WTC11 (cell line): ENCODE measurements at regions not wholly inside any gene's neighbourhood (a gene's known extent, or its start where the extent isn't known, plus 50 kb on each side); places are given as distances from the start of the nearest gene placed in this dataset.

Source experiments
- CBFB ChIP-seq: sonication (generic); formaldehyde crosslinking; IDR thresholded peaks from 2 replicates; pipeline ENCODE4 v1.8.1; 2022; ENCODE audit warnings: mild to moderate bottlenecking, low read depth, missing genetic modification reagents
- CTCF ChIP-seq: fragments of 200-600 bp; IDR thresholded peaks from 2 replicates; pipeline ENCODE4 v1.8.0; 2022; ENCODE audit warnings: antibody characterized with exemption
- MYBL2 ChIP-seq: sonication (generic); formaldehyde crosslinking; IDR thresholded peaks from 2 replicates; pipeline ENCODE4 v1.8.1; 2023; ENCODE audit warnings: mild to moderate bottlenecking, moderate library complexity, missing genetic modification reagents
- NR1H2 ChIP-seq: sonication (generic); formaldehyde crosslinking; IDR thresholded peaks from 2 replicates; pipeline ENCODE4 v1.9.0; 2021; ENCODE audit warnings: mild to moderate bottlenecking, moderate library complexity, missing genetic modification reagents
- TCF7 ChIP-seq: sonication (generic); formaldehyde crosslinking; IDR thresholded peaks from 2 replicates; pipeline ENCODE4 v1.8.0; 2022; ENCODE audit warnings: mild to moderate bottlenecking, low read depth, missing genetic modification reagents, moderate library complexity
- ZNF121 ChIP-seq: sonication (generic); formaldehyde crosslinking; IDR thresholded peaks from 2 replicates; pipeline ENCODE4 v1.8.0; 2023; ENCODE audit warnings: missing genetic modification reagents
- ZNF396 ChIP-seq: fragments of 250-450 bp; sonication (Bioruptor Pico); IDR thresholded peaks from 2 replicates; pipeline ENCODE4 v1.8.0; 2021; ENCODE audit warnings: mild to moderate bottlenecking, moderate library complexity, borderline replicate concordance
- ZNF423 ChIP-seq: fragments of 250-450 bp; sonication (Bioruptor Pico); IDR thresholded peaks from 2 replicates; pipeline ENCODE4 v2.1.2; 2022; ENCODE audit warnings: mild to moderate bottlenecking, moderate library complexity
- TF ChIP-seq, protein P1 (sequence below): sonication (generic); formaldehyde crosslinking; IDR thresholded peaks from 2 replicates; pipeline ENCODE4 v1.8.0; 2022; ENCODE audit warnings: mild to moderate bottlenecking, missing genetic modification reagents

DNA sequence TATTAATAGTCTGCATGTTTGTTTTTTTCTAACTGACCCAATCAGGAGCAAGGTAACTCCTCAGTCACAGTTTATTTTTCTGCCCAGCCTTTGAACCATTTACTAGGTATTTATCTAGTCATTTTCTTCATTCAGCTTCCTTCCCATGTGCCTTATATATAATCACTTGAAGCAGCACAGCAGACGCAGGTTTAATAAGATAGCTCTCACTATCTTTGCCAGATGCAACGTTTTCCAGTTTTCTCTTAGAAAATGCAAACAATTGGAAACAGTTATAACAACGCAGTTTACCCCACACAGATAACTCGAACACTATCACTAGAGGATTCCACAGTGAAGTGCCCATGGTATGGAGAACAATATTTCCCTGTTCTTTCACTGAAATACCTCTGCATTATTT lies 56.4 kb upstream of the NFKB1 start:
- TF ChIP-seq ZNF396 (CRISPR knock-in tag): no peak
- no peak for TF ChIP-seq NR1H2 (CRISPR knock-in tag)
- no peak for TF ChIP-seq CTCF
- TF ChIP-seq CBFB (CRISPR knock-in tag): no peak
- no peak for TF ChIP-seq MYBL2
- no peak for TF ChIP-seq ZNF423 (CRISPR knock-in tag)
- no peak for TF ChIP-seq ZNF121 (CRISPR knock-in tag)
- TF ChIP-seq, protein P1, sequence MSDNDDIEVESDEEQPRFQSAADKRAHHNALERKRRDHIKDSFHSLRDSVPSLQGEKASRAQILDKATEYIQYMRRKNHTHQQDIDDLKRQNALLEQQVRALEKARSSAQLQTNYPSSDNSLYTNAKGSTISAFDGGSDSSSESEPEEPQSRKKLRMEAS (CRISPR knock-in tag): no peak
- TF ChIP-seq TCF7 (CRISPR knock-in tag): no peak
